Neural crest cell (in vitro differentiated cells): ENCODE measurements at regions not wholly inside any gene's neighbourhood (a gene's known extent, or its start where the extent isn't known, plus 50 kb on each side); places are given as distances from the start of the nearest gene placed in this dataset.
"Not testable (repeated sequence)": the region's sequence is repeated elsewhere in the genome, so short reads cannot be mapped to it uniquely, and the experiment has no call there.

Experiments
- DNase-seq: peaks from one replicate; pipeline ENCODE4 v3.0.0; 2021; ENCODE audit warnings: low read depth, mixed read lengths, low spot score
- H3K27ac Mint-ChIP-seq: one replicate; pipeline ENCODE4 v1.8.0; 2021; ENCODE audit warnings: mild to moderate bottlenecking, mixed read lengths; ENCODE audit not compliant: unreplicated experiment
- H3K27me3 Mint-ChIP-seq: 2 replicates; pipeline ENCODE4 v1.8.0; 2021; ENCODE audit warnings: low read depth, mild to moderate bottlenecking, mixed read lengths
- H3K36me3 Mint-ChIP-seq: 2 replicates; pipeline ENCODE4 v1.8.0; 2021; ENCODE audit warnings: low read depth, mild to moderate bottlenecking, mixed read lengths
- H3K4me1 Mint-ChIP-seq: 2 replicates; pipeline ENCODE4 v1.8.0; 2021; ENCODE audit warnings: mixed read lengths
- H3K4me3 Mint-ChIP-seq: one replicate; pipeline ENCODE4 v1.8.0; 2021; ENCODE audit warnings: mild to moderate bottlenecking, mixed read lengths
- H3K9me3 Mint-ChIP-seq: 2 replicates; pipeline ENCODE4 v1.8.0; 2021; ENCODE audit warnings: mixed read lengths
- TF ChIP-seq, protein P1 (sequence below): fragments of 200-600 bp; sonication (generic); conservative IDR thresholded peaks from 2 replicates; pipeline ENCODE4 v1.5.0; 2021; ENCODE audit warnings: antibody characterized with exemption, mild to moderate bottlenecking

- peaks cover 20% of the 10 kb centered on the region for H3K9me3 Mint-ChIP-seq
- peaks cover 13% of the 10 kb centered on the region for H3K36me3 Mint-ChIP-seq
- not testable (repeated sequence) for H3K4me1 Mint-ChIP-seq, H3K27ac Mint-ChIP-seq, H3K27me3 Mint-ChIP-seq, DNase-seq, H3K4me3 Mint-ChIP-seq
These were observed 1372.6 kb downstream of the FOXD4L5 start for GRCh38 chr9:63912451-63912850.

- H3K9me3 Mint-ChIP-seq = peaks cover 24% of the 10 kb centered on the region
- H3K4me3 Mint-ChIP-seq, DNase-seq, H3K4me1 Mint-ChIP-seq, H3K27me3 Mint-ChIP-seq, H3K27ac Mint-ChIP-seq: not testable (repeated sequence)
- H3K36me3 Mint-ChIP-seq = peaks cover 13% of the 10 kb centered on the region
These were observed 1375.9 kb downstream of the FOXD4L5 start for GRCh38 chr9:63909076-63909475.

DNA sequence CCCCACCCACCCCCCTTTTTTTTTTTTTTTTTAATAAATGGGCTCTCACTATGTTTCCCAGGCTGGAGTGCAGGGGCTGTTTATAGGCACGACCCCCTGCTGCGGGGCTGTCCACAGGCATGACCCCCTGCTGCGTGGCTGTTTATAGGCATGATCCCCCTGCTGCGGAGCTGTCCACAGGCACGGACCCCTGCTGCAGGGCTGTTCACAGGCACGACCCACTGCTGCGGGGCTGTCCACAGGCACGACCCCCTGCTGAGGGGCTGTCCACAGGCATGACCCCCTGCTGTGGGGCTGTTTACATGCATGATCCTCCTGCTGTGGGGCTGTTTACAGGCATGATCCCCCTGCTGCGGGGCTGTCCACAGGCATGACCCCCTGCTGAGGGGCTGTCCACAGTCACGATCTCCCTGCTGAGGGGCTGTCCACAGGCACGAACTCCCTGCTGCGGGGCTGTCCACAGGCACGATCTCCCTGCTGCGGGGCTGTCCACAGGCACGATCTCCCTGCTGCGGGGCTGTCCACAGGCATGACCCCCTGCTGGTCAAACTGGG lies 1385.3 kb downstream of the FOXD4L5 start:
- H3K9me3 Mint-ChIP-seq, DNase-seq, H3K27ac Mint-ChIP-seq, H3K27me3 Mint-ChIP-seq, H3K4me1 Mint-ChIP-seq, H3K36me3 Mint-ChIP-seq, H3K4me3 Mint-ChIP-seq: not testable (repeated sequence)

- not testable (repeated sequence) for H3K4me3 Mint-ChIP-seq, H3K36me3 Mint-ChIP-seq, H3K9me3 Mint-ChIP-seq, H3K27me3 Mint-ChIP-seq, H3K4me1 Mint-ChIP-seq, H3K27ac Mint-ChIP-seq, DNase-seq
These were observed 1403.6 kb downstream of the FOXD4L5 start for GRCh38 chr9:63881386-63881785.

- not testable (repeated sequence) for H3K4me3 Mint-ChIP-seq, H3K36me3 Mint-ChIP-seq, H3K9me3 Mint-ChIP-seq, H3K4me1 Mint-ChIP-seq, DNase-seq, H3K27ac Mint-ChIP-seq, H3K27me3 Mint-ChIP-seq
These were observed 1408.6 kb downstream of the FOXD4L5 start for GRCh38 chr9:63876380-63876779.

GRCh38 chr9:63859475-63860215 lies 1425.4 kb downstream of the FOXD4L5 start:
- Mint-ChIP-seq H3K4me3 (no peak overlapping the region), H3K36me3 (peaks cover 3% of the 10 kb centered on the region), H3K27ac (no peak overlapping the region), H3K27me3 (no peaks in the 10 kb centered on the region), H3K9me3 (peaks cover 3% of the 10 kb centered on the region), H3K4me1 (no peaks in the 10 kb centered on the region)
- TF ChIP-seq, protein P1, sequence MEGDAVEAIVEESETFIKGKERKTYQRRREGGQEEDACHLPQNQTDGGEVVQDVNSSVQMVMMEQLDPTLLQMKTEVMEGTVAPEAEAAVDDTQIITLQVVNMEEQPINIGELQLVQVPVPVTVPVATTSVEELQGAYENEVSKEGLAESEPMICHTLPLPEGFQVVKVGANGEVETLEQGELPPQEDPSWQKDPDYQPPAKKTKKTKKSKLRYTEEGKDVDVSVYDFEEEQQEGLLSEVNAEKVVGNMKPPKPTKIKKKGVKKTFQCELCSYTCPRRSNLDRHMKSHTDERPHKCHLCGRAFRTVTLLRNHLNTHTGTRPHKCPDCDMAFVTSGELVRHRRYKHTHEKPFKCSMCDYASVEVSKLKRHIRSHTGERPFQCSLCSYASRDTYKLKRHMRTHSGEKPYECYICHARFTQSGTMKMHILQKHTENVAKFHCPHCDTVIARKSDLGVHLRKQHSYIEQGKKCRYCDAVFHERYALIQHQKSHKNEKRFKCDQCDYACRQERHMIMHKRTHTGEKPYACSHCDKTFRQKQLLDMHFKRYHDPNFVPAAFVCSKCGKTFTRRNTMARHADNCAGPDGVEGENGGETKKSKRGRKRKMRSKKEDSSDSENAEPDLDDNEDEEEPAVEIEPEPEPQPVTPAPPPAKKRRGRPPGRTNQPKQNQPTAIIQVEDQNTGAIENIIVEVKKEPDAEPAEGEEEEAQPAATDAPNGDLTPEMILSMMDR = no peak
- DNase-seq = no peak

DNA sequence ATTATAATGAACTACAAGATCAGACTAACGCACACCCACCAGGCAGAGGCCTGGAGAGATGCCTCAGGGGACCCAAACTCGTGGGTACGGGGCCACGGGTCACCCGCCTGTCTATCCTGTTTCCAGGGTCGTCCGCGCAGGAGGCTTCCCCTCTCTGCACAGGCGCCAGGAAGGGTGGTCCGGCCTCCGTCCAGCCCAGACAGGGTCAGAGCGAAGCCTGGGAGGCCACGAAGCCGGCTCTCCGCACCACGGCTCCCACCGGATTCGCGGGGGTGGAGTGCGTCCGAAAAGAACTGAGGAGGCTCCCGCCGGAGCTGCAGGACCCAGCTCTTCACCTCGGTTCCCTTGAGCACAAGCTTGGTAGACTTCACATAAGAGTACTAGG lies 1425.9 kb downstream of the FOXD4L5 start:
- H3K36me3 Mint-ChIP-seq, H3K4me1 Mint-ChIP-seq, H3K27me3 Mint-ChIP-seq, H3K4me3 Mint-ChIP-seq, DNase-seq, H3K9me3 Mint-ChIP-seq, H3K27ac Mint-ChIP-seq: not testable (repeated sequence)

- H3K4me3 Mint-ChIP-seq, H3K4me1 Mint-ChIP-seq, H3K27me3 Mint-ChIP-seq, H3K9me3 Mint-ChIP-seq, H3K36me3 Mint-ChIP-seq, H3K27ac Mint-ChIP-seq, DNase-seq: not testable (repeated sequence)
These were observed 1431.8 kb downstream of the FOXD4L5 start for GRCh38 chr9:63853140-63853751.

- DNase-seq, H3K27ac Mint-ChIP-seq, H3K4me1 Mint-ChIP-seq, H3K4me3 Mint-ChIP-seq: not testable (repeated sequence)
- Mint-ChIP-seq H3K36me3 (peaks cover 15% of the 10 kb centered on the region), H3K27me3 (peaks cover 25% of the 10 kb centered on the region), H3K9me3 (peaks cover 20% of the 10 kb centered on the region)
These were observed 1460.2 kb downstream of the FOXD4L5 start for GRCh38 chr9:63824804-63825203.

- Mint-ChIP-seq H3K9me3 (peaks cover 17% of the 10 kb centered on the region), H3K36me3 (peaks cover 15% of the 10 kb centered on the region), H3K27me3 (peaks cover 29% of the 10 kb centered on the region)
- DNase-seq, H3K4me1 Mint-ChIP-seq, H3K4me3 Mint-ChIP-seq, H3K27ac Mint-ChIP-seq: not testable (repeated sequence)
These were observed 1461.4 kb downstream of the FOXD4L5 start for GRCh38 chr9:63823375-63824201.

DNA sequence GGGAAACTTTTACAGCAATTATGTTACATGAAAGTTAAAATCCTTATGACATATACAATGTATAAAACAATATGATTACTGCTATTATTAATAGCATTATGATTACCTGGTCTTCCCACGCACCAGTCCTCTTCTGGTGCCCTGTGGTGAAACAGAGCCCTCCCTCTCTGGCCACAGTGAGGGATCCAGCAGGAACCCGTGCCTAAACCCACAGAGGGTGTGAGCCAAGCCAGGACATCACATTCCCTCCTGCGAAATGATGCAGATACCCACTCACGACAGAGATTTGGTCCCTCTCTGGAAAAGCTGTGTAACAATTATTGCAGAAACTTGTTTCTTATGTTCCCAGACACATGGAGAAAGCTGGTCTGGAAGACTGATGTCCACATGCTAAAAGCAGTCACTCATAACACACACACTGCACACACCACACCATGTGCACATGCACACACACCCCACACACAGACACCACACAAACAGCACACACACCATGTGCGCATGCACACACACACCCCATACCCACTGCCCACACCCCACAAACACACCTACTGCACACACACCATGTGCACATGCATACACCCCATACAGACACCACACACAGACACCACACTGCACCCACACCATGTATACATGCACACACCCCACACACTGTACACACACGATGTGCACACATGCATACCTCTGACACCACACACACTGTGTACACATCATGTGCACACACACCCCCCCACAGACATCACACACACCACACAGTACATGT lies 1462.2 kb downstream of the FOXD4L5 start:
- peaks cover 15% of the 10 kb centered on the region for H3K9me3 Mint-ChIP-seq
- not testable (repeated sequence) for H3K27ac Mint-ChIP-seq, H3K4me1 Mint-ChIP-seq, DNase-seq, H3K4me3 Mint-ChIP-seq
- H3K36me3 Mint-ChIP-seq = peaks cover 20% of the 10 kb centered on the region
- peaks cover 35% of the 10 kb centered on the region for H3K27me3 Mint-ChIP-seq
